K562 (cell line): ENCODE measurements at regions not wholly inside any gene's neighbourhood (a gene's known extent, or its start where the extent isn't known, plus 50 kb on each side); places are given as distances from the start of the nearest gene placed in this dataset.

Experiments
- ATAC-seq: fragments of 200-7000 bp; cut with Tn5 transposase; 3 replicates; pipeline ENCODE4 v1.9.1; 2020; ENCODE audit warnings: moderate library complexity
- BruUV-seq: library from RNA; stranded (reverse); fragments of 400-500 nt; replicated peaks from 2 replicates; lab custom pipeline; 2021; lab: Mats Ljungman, UMichigan
- CTCF ChIA-PET: fragments of 300-600 bp; formaldehyde crosslinking; extraction: SDS; loops from one replicate; lab custom pipeline; 2021; ENCODE audit warnings: low intra/inter-chr PET ratio; lab: Yijun Ruan, JAX
- POLR2A ChIA-PET: fragments of 300-600, 350-650 bp; sonication (Branson Sonifier 250); formaldehyde crosslinking; extraction: SDS; loops from one replicate; lab custom pipeline; 2021; ENCODE audit warnings: antibody characterized with exemption, inconsistent platforms; lab: Yijun Ruan, JAX
- DNase-seq, 4 experiments: peaks; one replicate each; pipeline versions ENCODE4 v3.0.0 to v3.0.0-alpha.2; 2011 to 2018; ENCODE audit warnings: low spot score in 3 of 4, mixed read lengths in 3 of 4; ENCODE audit errors: extremely low read depth in 1 of 4
- FAIRE-seq: peaks from 2 replicates; lab custom pipeline; 2011; peaks lifted over from hg19 to GRCh38; lab: Jason Lieb, UNC
- H2AFZ ChIP-seq: 2 replicates; pipeline ENCODE4 v1.6.0; 2011; ENCODE audit warnings: low read depth, low read length, control low read depth, inconsistent platforms
- H3K27ac ChIP-seq: fragments of 200-600 bp; 3 replicates; pipeline ENCODE4 v1.8.0; 2011; ENCODE audit warnings: low read depth, mild to moderate bottlenecking, control low read depth, inconsistent platforms, low read length, moderate library complexity, mixed read lengths; ENCODE audit errors: extremely low read depth
- H3K27me3 ChIP-seq, 2 experiments: fragments of 300-600 bp in 1 of 2; 2 replicates in 1 of 2; 3 replicates in 1 of 2; pipeline versions ENCODE4 v1.6.0 to v1.8.0; 2011; ENCODE audit warnings: inconsistent platforms in 2 of 2, low read length in 2 of 2, mild to moderate bottlenecking in 1 of 2, mixed read lengths in 1 of 2, moderate library complexity in 1 of 2; ENCODE audit not compliant: control insufficient read depth in 2 of 2, insufficient read depth in 2 of 2
- H3K36me3 ChIP-seq: fragments of 300-600 bp; 3 replicates; pipeline ENCODE4 v1.8.0; 2011; ENCODE audit warnings: mild to moderate bottlenecking, low read length, inconsistent platforms; ENCODE audit not compliant: control insufficient read depth, insufficient read depth
- H3K4me1 ChIP-seq, 2 experiments: fragments of 200-600 bp in 1 of 2; replicated peaks in 1 of 2; 2 replicates in 1 of 2; 3 replicates in 1 of 2; pipeline versions ENCODE4 v1.5.1 to v1.8.0; 2011; ENCODE audit warnings: inconsistent platforms in 2 of 2, low read length in 2 of 2, mild to moderate bottlenecking in 1 of 2, mixed read lengths in 1 of 2, moderate library complexity in 1 of 2; ENCODE audit not compliant: control insufficient read depth in 2 of 2, insufficient read depth in 2 of 2
- H3K4me2 ChIP-seq: 2 replicates; pipeline ENCODE4 v1.6.1; 2011; ENCODE audit warnings: low read length, control low read depth, inconsistent platforms, mixed read lengths; ENCODE audit not compliant: insufficient read depth
- H3K4me3 ChIP-seq: fragments of 200-600 bp; sonication (generic), shearing (Covaris generic); 2 replicates; pipeline ENCODE4 v1.5.1; 2016; ENCODE audit warnings: control low read depth, inconsistent platforms
- H3K79me2 ChIP-seq: fragments of 200-600 bp; 3 replicates; pipeline ENCODE4 v1.8.0; 2011; ENCODE audit warnings: low read length, inconsistent platforms; ENCODE audit not compliant: control insufficient read depth, insufficient read depth
- H3K9ac ChIP-seq, 2 experiments: 2 replicates each; pipeline versions ENCODE4 v1.6.0 to v1.6.1; 2011; ENCODE audit warnings: low read depth in 2 of 2, low read length in 2 of 2, control low read depth in 1 of 2, inconsistent platforms in 1 of 2, mild to moderate bottlenecking in 1 of 2, mixed read lengths in 1 of 2; ENCODE audit not compliant: insufficient read depth in 1 of 2
- H3K9me1 ChIP-seq: one replicate; pipeline ENCODE4 v1.6.0; 2011; ENCODE audit warnings: inconsistent platforms, mild to moderate bottlenecking, low read length, moderate library complexity; ENCODE audit not compliant: control insufficient read depth, insufficient read depth
- H3K9me3 ChIP-seq: replicated peaks from 2 replicates; pipeline ENCODE4 v1.5.1; 2011; ENCODE audit warnings: low read depth, low read length, inconsistent platforms; ENCODE audit not compliant: control insufficient read depth, insufficient read depth
- H4K20me1 ChIP-seq: replicated peaks from 2 replicates; pipeline ENCODE4 v1.6.1; 2011; ENCODE audit warnings: low read length, inconsistent platforms, mixed read lengths; ENCODE audit not compliant: control insufficient read depth, insufficient read depth
- ARNT ChIP-seq, 2 experiments: fragments of 450-650 bp; IDR thresholded peaks; 2 replicates each; pipeline ENCODE4 v1.6.1; 2016; ENCODE audit warnings: mild to moderate bottlenecking in 1 of 2
- BMI1 ChIP-seq: fragments of 150-350 bp; IDR thresholded peaks from 2 replicates; pipeline ENCODE4 v1.6.1; 2014; ENCODE audit warnings: low read length
- CBX5 ChIP-seq: IDR thresholded peaks from 2 replicates; pipeline ENCODE4 v1.6.1; 2014; ENCODE audit warnings: low read depth, borderline replicate concordance
- CSDE1 ChIP-seq, 2 experiments: fragments of 450-650 bp; IDR thresholded peaks; 2 replicates each; pipeline ENCODE4 v1.6.1; 2016; ENCODE audit warnings: mild to moderate bottlenecking in 1 of 2
- E2F3 ChIP-seq: fragments of 250-450 bp; sonication (Bioruptor Pico); IDR thresholded peaks from 2 replicates; pipeline ENCODE4 v1.4.0; 2020; ENCODE audit warnings: mild to moderate bottlenecking
- FOXP1 ChIP-seq: sonication (generic); formaldehyde crosslinking; IDR thresholded peaks from 2 replicates; pipeline ENCODE4 v1.8.0; 2022; ENCODE audit warnings: mild to moderate bottlenecking, missing genetic modification reagents
- FUS ChIP-seq: fragments of 200-400 bp; formaldehyde crosslinking; optimal IDR thresholded peaks from 2 replicates; pipeline ENCODE3; 2017; ENCODE audit warnings: low read depth, low read length
- POLR2AphosphoS5 ChIP-seq: IDR thresholded peaks from 2 replicates; pipeline ENCODE4 v1.6.1; 2011; ENCODE audit warnings: mild to moderate bottlenecking, low read depth, low read length, moderate library complexity; ENCODE audit not compliant: control insufficient read depth, insufficient read depth
- RFX1 ChIP-seq: fragments of 450-650 bp; IDR thresholded peaks from 2 replicates; pipeline ENCODE4 v1.6.1; 2016; ENCODE audit warnings: mild to moderate bottlenecking, moderate library complexity
- RFX5 ChIP-seq: IDR thresholded peaks from 2 replicates; pipeline ENCODE4 v1.6.1; 2011; ENCODE audit warnings: low read depth, mild to moderate bottlenecking, improper control_type of control experiment, low read length
- SETDB1 ChIP-seq: IDR thresholded peaks from one replicate; pipeline ENCODE4 v1.6.1; 2012; ENCODE audit warnings: low read length, control low read depth, inconsistent platforms
- TARDBP ChIP-seq: fragments of 450-650 bp; IDR thresholded peaks from 2 replicates; pipeline ENCODE4 v1.6.1; 2016
- THRB ChIP-seq: fragments of 450-650 bp; formaldehyde crosslinking; conservative IDR thresholded peaks from 2 replicates; pipeline ENCODE4 v1.4.0; 2022; ENCODE audit warnings: mild to moderate bottlenecking, missing genetic modification characterization
- TRIM28 ChIP-seq: fragments of 450-650 bp; IDR thresholded peaks from 2 replicates; pipeline ENCODE4 v1.6.1; 2017
- ZFP30 ChIP-seq: fragments of 250-450 bp; sonication (Bioruptor Pico); IDR thresholded peaks from 2 replicates; pipeline ENCODE4 v1.8.0; 2022; ENCODE audit warnings: moderate library complexity, mild to moderate bottlenecking, inconsistent platforms, borderline replicate concordance
- ZNF165 ChIP-seq: fragments of 250-450 bp; sonication (Bioruptor Pico); IDR thresholded peaks from 2 replicates; pipeline ENCODE4 v1.4.0; 2020; ENCODE audit warnings: borderline replicate concordance
- ZNF696 ChIP-seq: fragments of 250-450 bp; sonication (Bioruptor Pico); conservative IDR thresholded peaks from 2 replicates; pipeline ENCODE4 v1.4.0; 2020; ENCODE audit warnings: mild to moderate bottlenecking, moderate library complexity
- in situ Hi-C: fragments of 300-500 bp; cut with MboI; formaldehyde crosslinking; loops from 4 replicates; pipeline ENCODE4 v1.15.0; 2018; ENCODE audit warnings: inconsistent platforms, mixed read lengths
- intact Hi-C: fragments of 100-400 bp; cut with micrococcal nuclease; formaldehyde crosslinking; loops from 2 replicates; pipeline ENCODE4 v1.14.2; 2022
- TF ChIP-seq, protein P1 (sequence below): fragments of 250-450 bp; sonication (Bioruptor Pico); IDR thresholded peaks from 2 replicates; pipeline ENCODE4 v1.8.0; 2022; ENCODE audit warnings: moderate library complexity, mild to moderate bottlenecking, inconsistent platforms
- TF ChIP-seq, protein P2 (sequence below), 2 experiments: IDR thresholded peaks; 2 replicates each; pipeline ENCODE4 v1.6.1; 2011; ENCODE audit warnings: borderline replicate concordance in 1 of 2, control low read depth in 1 of 2, low read depth in 1 of 2, low read length in 1 of 2, mild to moderate bottlenecking in 1 of 2, mixed read lengths in 1 of 2, moderate library complexity in 1 of 2; ENCODE audit not compliant: insufficient read depth in 1 of 2, insufficient read length in 1 of 2, poor library complexity in 1 of 2, severe bottlenecking in 1 of 2; ENCODE audit errors: extremely low read depth in 1 of 2
- TF ChIP-seq, protein P3 (sequence below): fragments of 250-450 bp; sonication (Bioruptor Pico); IDR thresholded peaks from 2 replicates; pipeline ENCODE4 v1.5.0; 2021

DNA sequence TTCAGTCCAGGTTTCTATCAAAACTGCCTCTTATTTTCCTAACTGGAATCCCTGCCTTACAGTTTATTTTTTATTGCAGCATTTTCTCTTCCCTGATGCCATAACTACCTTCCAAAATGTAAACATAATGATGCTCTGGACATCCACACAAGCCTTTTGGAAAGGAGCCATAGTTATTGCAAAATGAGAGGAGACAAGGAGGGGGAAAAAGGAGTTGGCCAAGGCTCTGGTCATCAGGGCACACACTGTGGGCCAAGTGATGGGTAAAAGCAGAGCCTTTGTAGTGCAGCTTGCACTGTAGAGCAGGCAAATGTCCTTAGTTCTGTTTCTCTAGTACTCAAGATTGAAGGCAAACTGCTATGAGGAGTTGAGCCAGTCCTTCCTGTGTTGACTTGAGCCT, 289.3 kb upstream of the MTPN start:
- POLR2A ChIA-PET, result interaction anchor here (1.4 kb wide), 1 partner anchor 10 kb away, joined by 7 read pairs; no protein-coding TSS in a partner anchor
- H3K9ac ChIP-seq, result no peak overlapping the region
- TF ChIP-seq POLR2AphosphoS5, result no peak
- no peak for TF ChIP-seq SETDB1
- no peak for TF ChIP-seq FUS
- no peak for TF ChIP-seq FOXP1 (CRISPR knock-in tag)
- TF ChIP-seq RFX5, result no peak
- no peak for TF ChIP-seq TRIM28
- TF ChIP-seq ZNF165, result no peak
- no peak for TF ChIP-seq ZFP30 (CRISPR knock-in tag)
- TF ChIP-seq ARNT (IDR thresholded peaks at IDR 0.05), result no peak
- TF ChIP-seq ZNF696, result no peak
- TF ChIP-seq, protein P1, sequence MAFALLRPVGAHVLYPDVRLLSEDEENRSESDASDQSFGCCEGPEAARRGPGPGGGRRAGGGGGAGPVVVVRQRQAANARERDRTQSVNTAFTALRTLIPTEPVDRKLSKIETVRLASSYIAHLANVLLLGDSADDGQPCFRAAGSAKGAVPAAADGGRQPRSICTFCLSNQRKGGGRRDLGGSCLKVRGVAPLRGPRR (CRISPR knock-in tag), result no peak
- TF ChIP-seq E2F3, result no peak
- TF ChIP-seq RFX1, result no peak
- TF ChIP-seq, protein P2, sequence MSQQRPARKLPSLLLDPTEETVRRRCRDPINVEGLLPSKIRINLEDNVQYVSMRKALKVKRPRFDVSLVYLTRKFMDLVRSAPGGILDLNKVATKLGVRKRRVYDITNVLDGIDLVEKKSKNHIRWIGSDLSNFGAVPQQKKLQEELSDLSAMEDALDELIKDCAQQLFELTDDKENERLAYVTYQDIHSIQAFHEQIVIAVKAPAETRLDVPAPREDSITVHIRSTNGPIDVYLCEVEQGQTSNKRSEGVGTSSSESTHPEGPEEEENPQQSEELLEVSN (IDR thresholded peaks at IDR 0.05; ENCODE audit: borderline replicate concordance in 1 of 2, extremely low read depth in 1 of 2, insufficient read depth in 1 of 2, insufficient read length in 1 of 2, low read depth in 1 of 2, low read length in 1 of 2, poor library complexity in 1 of 2, severe bottlenecking in 1 of 2), result no peak
- TF ChIP-seq CSDE1 (IDR thresholded peaks at IDR 0.05), result no peak
- TF ChIP-seq CBX5, result no peak
- no peak for TF ChIP-seq BMI1
- no peak for TF ChIP-seq THRB (CRISPR knock-in tag)
- TF ChIP-seq TARDBP, result no peak
- TF ChIP-seq, protein P3, sequence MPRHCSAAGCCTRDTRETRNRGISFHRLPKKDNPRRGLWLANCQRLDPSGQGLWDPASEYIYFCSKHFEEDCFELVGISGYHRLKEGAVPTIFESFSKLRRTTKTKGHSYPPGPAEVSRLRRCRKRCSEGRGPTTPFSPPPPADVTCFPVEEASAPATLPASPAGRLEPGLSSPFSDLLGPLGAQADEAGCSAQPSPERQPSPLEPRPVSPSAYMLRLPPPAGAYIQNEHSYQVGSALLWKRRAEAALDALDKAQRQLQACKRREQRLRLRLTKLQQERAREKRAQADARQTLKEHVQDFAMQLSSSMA, result no peak
- TF ChIP-seq, all 486 proteins: peak for 0
- Histone ChIP-seq H3K27me3 (no peaks in the 10 kb centered on the region), H2AFZ (no peak overlapping the region), H4K20me1 (no peaks in the 10 kb centered on the region), H3K27ac (no peak overlapping the region), H3K9me3 (peaks cover 10% of the 10 kb centered on the region; the same call in 1 of the 2 replicates), H3K4me1 (no peaks in the 10 kb centered on the region), H3K9me1 (no peaks in the 10 kb centered on the region), H3K79me2 (no peaks in the 10 kb centered on the region), H3K4me2 (no peak overlapping the region), H3K4me3 (no peak overlapping the region), H3K36me3 (no peaks in the 10 kb centered on the region)
- no TSS peak for BruUV-seq
- FAIRE-seq, result no peak
- CTCF ChIA-PET, result interaction anchor here (0.6 kb wide), 1 partner anchor 1146 kb away, joined by 5 read pairs; no protein-coding TSS in a partner anchor
- no peak for ATAC-seq
- intact Hi-C loops (no loop called here), in situ Hi-C loops (no loop called here)
- no peak for DNase-seq
